ENCODE measurements at regions not wholly inside any gene's neighbourhood (a gene's known extent, or its start where the extent isn't known, plus 50 kb on each side); places are given as distances from the start of the nearest gene placed in this dataset.

GRCh38 chr17:51527225-51527982, 267.1 kb downstream of the UTP18 start:
- no peak for TF ChIP-seq CTCF (IDR thresholded peaks at IDR 0.05; ENCODE audit: low read depth, low read length)
- DNase-seq (ENCODE audit: low read depth in 2 of 2), result no peak
- no peak overlapping the region for H3K4me3 ChIP-seq (replicated peaks in 1 of 2; ENCODE audit: low read depth in 2 of 2, low read length in 2 of 2)

GRCh38 chr17:51528111-51528510, 267.8 kb downstream of the UTP18 start:
- no peak overlapping the region for H3K4me3 ChIP-seq (replicated peaks in 1 of 2; ENCODE audit: low read depth in 2 of 2, low read length in 2 of 2)
- no peak for TF ChIP-seq CTCF (IDR thresholded peaks at IDR 0.05; ENCODE audit: low read depth, low read length)
- no peak for DNase-seq (ENCODE audit: low read depth in 2 of 2)

DNA sequence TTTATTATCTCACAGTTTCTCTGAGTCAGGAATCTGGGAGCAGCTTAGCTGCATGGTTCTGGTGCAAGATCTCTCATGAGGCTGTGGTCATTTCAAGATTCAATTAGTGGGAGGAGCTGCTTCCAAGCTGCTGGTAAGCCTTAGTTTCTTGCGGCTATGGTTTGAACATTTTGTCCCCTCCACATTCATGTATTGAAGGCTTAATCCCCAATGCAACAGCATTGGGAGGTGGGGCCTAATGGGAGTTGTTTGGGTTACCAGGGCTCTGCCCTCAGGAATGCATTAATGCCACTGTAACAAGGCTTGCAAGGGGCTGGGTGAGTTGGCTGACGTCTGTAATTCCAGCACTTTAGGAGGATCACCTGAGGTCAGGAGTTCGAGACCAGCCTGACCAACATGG, 272.9 kb downstream of the UTP18 start:
- no peak for TF ChIP-seq CTCF (IDR thresholded peaks at IDR 0.05; ENCODE audit: low read depth, low read length)
- DNase-seq (ENCODE audit: low read depth in 2 of 2), result no peak
- H3K4me3 ChIP-seq (replicated peaks in 1 of 2; ENCODE audit: low read depth in 2 of 2, low read length in 2 of 2), result no peak overlapping the region

DNA sequence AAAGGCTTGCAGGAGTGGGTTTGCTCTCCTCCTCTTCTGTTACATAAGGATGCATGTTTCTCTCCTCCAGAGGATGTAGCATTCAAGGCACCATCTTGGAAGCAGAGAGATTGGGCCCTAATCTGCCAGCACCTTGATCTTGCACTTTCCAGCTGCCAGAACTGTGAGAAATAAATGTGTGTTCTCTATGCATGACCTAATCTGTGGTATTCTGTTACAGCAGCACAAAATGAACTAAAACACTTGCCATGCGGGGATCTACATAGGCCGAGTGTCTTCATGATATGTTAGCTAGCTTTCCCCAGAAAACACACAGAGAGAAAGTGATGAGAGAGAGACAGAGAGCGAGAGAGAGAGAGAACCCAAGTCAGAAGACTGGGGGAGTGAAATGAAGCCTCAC, 273.5 kb downstream of the UTP18 start:
- TF ChIP-seq CTCF (IDR thresholded peaks at IDR 0.05; ENCODE audit: low read depth, low read length), result no peak
- no peak for DNase-seq (ENCODE audit: low read depth in 2 of 2)
- no peak overlapping the region for H3K4me3 ChIP-seq (replicated peaks in 1 of 2; ENCODE audit: low read depth in 2 of 2, low read length in 2 of 2)

GRCh38 chr17:51536627-51537026, 276.3 kb downstream of the UTP18 start:
- DNase-seq (ENCODE audit: low read depth in 2 of 2), result no peak
- TF ChIP-seq CTCF (IDR thresholded peaks at IDR 0.05; ENCODE audit: low read depth, low read length), result no peak
- no peak overlapping the region for H3K4me3 ChIP-seq (replicated peaks in 1 of 2; ENCODE audit: low read depth in 2 of 2, low read length in 2 of 2)

GRCh38 chr17:51537996-51538550, 277.7 kb downstream of the UTP18 start:
- H3K4me3 ChIP-seq (replicated peaks in 1 of 2; ENCODE audit: low read depth in 2 of 2, low read length in 2 of 2), result no peak overlapping the region
- DNase-seq (ENCODE audit: low read depth in 2 of 2), result no peak
- no peak for TF ChIP-seq CTCF (IDR thresholded peaks at IDR 0.05; ENCODE audit: low read depth, low read length)

Measured in cardiac fibroblast (primary cell).